PC-9 (cell line): ENCODE measurements at regions not wholly inside any gene's neighbourhood (a gene's known extent, or its start where the extent isn't known, plus 50 kb on each side); places are given as distances from the start of the nearest gene placed in this dataset.

Source experiments
- EZH2 ChIP-seq: fragments of 200-600 bp; sonication (generic); IDR thresholded peaks from 2 replicates; pipeline ENCODE4 v1.8.0; 2017; ENCODE audit warnings: antibody characterized with exemption, low read depth
- TF ChIP-seq, protein P1 (sequence below): fragments of 200-600 bp; sonication (generic); conservative IDR thresholded peaks from 2 replicates; pipeline ENCODE4 v1.6.1; 2017; ENCODE audit warnings: mixed run types, antibody characterized with exemption, mild to moderate bottlenecking, moderate library complexity

DNA sequence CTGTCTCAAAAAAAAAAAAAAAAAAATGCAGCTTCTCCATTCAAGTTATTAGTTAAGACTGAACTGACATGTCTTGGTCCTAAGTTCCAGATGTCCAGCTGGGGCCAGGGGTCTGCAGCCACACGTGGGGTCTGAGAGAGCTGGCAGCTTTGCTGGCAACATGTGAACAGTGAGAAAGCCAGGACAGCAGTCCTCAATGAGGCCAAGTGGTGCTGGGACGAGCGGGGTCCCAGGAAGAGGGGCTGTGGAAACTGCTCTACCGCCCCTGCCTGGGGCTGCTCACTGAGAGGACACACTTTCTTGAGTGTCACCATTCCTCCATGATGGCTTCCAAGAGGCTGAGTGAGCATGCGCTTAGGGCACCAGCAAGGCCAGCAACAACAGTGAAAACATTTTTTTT is 100.7 kb upstream of the TAF1B start:
- TF ChIP-seq, protein P1, sequence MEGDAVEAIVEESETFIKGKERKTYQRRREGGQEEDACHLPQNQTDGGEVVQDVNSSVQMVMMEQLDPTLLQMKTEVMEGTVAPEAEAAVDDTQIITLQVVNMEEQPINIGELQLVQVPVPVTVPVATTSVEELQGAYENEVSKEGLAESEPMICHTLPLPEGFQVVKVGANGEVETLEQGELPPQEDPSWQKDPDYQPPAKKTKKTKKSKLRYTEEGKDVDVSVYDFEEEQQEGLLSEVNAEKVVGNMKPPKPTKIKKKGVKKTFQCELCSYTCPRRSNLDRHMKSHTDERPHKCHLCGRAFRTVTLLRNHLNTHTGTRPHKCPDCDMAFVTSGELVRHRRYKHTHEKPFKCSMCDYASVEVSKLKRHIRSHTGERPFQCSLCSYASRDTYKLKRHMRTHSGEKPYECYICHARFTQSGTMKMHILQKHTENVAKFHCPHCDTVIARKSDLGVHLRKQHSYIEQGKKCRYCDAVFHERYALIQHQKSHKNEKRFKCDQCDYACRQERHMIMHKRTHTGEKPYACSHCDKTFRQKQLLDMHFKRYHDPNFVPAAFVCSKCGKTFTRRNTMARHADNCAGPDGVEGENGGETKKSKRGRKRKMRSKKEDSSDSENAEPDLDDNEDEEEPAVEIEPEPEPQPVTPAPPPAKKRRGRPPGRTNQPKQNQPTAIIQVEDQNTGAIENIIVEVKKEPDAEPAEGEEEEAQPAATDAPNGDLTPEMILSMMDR, result no peak
- TF ChIP-seq EZH2, result no peak
